WTC11 (cell line): ENCODE measurements at regions not wholly inside any gene's neighbourhood (a gene's known extent, or its start where the extent isn't known, plus 50 kb on each side); places are given as distances from the start of the nearest gene placed in this dataset.

ENCODE experiments used
- ELF4 ChIP-seq: sonication (generic); formaldehyde crosslinking; IDR thresholded peaks from 2 replicates; pipeline ENCODE4 v1.8.1; 2022; ENCODE audit warnings: low read depth, mild to moderate bottlenecking, moderate library complexity, missing genetic modification reagents
- IRF1 ChIP-seq: sonication (generic); formaldehyde crosslinking; IDR thresholded peaks from 2 replicates; pipeline ENCODE4 v1.8.0; 2023; ENCODE audit warnings: missing genetic modification reagents
- USF1 ChIP-seq: sonication (generic); formaldehyde crosslinking; IDR thresholded peaks from 2 replicates; pipeline ENCODE4 v1.8.0; 2022; ENCODE audit warnings: mild to moderate bottlenecking, missing genetic modification reagents
- ZBTB21 ChIP-seq: sonication (generic); formaldehyde crosslinking; IDR thresholded peaks from 2 replicates; pipeline ENCODE4 v1.8.1; 2023; ENCODE audit warnings: mild to moderate bottlenecking, missing genetic modification reagents, borderline replicate concordance
- ZNF416 ChIP-seq: fragments of 250-450 bp; sonication (Bioruptor Pico); IDR thresholded peaks from 2 replicates; pipeline ENCODE4 v1.9.0; 2021; ENCODE audit warnings: mild to moderate bottlenecking, inconsistent platforms
- TF ChIP-seq, protein P1 (sequence below): fragments of 200-600 bp; IDR thresholded peaks from 2 replicates; pipeline ENCODE4 v1.8.0; 2022; ENCODE audit warnings: antibody characterized with exemption
- TF ChIP-seq, protein P2 (sequence below): sonication (generic); formaldehyde crosslinking; conservative IDR thresholded peaks from 2 replicates; pipeline ENCODE4 v1.8.1; 2023; ENCODE audit warnings: mild to moderate bottlenecking, low read depth, missing genetic modification reagents, moderate library complexity

DNA sequence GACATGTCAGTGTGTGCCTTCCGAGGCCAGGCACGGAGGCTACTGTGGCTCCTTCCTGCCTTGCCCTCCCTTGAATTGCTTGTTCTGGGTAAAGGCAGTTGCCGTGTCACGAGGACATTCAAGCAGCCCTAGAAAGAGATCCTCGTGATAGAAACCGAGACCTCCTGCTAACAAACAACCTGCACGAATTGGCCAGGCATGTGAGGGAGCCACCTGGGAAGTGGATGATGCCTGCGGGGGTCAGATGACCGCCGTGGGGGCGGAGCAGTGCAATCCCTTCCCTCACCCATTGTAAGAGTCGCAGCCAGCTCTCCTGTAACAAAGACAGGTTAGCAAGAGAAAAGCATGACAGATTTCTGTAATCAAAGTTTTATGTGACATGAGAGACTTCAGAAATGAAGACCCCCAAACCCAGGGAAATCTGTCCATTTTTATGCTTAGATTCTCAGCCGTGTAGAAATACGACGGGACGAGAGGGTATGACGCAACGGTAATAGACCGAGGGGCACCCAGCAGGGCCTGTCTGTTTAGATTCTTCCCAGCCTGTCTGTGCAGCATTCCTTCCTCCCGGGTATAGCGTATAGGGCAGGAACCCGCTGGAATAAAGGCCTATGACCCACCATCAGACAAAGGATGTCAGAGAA, 241.7 kb downstream of the GATA3 start:
- TF ChIP-seq ZBTB21 (CRISPR knock-in tag) (no peak), ELF4 (CRISPR knock-in tag) (no peak), USF1 (peak; percentile 51; the same call in 1 of the 2 replicates), ZNF416 (CRISPR knock-in tag) (no peak), IRF1 (CRISPR knock-in tag) (no peak)
- TF ChIP-seq, protein P1, sequence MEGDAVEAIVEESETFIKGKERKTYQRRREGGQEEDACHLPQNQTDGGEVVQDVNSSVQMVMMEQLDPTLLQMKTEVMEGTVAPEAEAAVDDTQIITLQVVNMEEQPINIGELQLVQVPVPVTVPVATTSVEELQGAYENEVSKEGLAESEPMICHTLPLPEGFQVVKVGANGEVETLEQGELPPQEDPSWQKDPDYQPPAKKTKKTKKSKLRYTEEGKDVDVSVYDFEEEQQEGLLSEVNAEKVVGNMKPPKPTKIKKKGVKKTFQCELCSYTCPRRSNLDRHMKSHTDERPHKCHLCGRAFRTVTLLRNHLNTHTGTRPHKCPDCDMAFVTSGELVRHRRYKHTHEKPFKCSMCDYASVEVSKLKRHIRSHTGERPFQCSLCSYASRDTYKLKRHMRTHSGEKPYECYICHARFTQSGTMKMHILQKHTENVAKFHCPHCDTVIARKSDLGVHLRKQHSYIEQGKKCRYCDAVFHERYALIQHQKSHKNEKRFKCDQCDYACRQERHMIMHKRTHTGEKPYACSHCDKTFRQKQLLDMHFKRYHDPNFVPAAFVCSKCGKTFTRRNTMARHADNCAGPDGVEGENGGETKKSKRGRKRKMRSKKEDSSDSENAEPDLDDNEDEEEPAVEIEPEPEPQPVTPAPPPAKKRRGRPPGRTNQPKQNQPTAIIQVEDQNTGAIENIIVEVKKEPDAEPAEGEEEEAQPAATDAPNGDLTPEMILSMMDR, result no peak
- TF ChIP-seq, protein P2, sequence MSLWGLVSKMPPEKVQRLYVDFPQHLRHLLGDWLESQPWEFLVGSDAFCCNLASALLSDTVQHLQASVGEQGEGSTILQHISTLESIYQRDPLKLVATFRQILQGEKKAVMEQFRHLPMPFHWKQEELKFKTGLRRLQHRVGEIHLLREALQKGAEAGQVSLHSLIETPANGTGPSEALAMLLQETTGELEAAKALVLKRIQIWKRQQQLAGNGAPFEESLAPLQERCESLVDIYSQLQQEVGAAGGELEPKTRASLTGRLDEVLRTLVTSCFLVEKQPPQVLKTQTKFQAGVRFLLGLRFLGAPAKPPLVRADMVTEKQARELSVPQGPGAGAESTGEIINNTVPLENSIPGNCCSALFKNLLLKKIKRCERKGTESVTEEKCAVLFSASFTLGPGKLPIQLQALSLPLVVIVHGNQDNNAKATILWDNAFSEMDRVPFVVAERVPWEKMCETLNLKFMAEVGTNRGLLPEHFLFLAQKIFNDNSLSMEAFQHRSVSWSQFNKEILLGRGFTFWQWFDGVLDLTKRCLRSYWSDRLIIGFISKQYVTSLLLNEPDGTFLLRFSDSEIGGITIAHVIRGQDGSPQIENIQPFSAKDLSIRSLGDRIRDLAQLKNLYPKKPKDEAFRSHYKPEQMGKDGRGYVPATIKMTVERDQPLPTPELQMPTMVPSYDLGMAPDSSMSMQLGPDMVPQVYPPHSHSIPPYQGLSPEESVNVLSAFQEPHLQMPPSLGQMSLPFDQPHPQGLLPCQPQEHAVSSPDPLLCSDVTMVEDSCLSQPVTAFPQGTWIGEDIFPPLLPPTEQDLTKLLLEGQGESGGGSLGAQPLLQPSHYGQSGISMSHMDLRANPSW (CRISPR knock-in tag), result no peak
